Loucy (cell line): ENCODE measurements at regions not wholly inside any gene's neighbourhood (a gene's known extent, or its start where the extent isn't known, plus 50 kb on each side); places are given as distances from the start of the nearest gene placed in this dataset.

Source experiments
- H2AFZ ChIP-seq: fragments of 200-600 bp; sonication (generic); 2 replicates; pipeline ENCODE4 v1.6.0; 2016; ENCODE audit warnings: antibody characterized with exemption, mild to moderate bottlenecking, low read length, moderate library complexity
- H3F3A ChIP-seq: fragments of 200-600 bp; 2 replicates; pipeline ENCODE4 v1.6.0; 2016; ENCODE audit warnings: antibody characterized with exemption, low read depth, mild to moderate bottlenecking
- H3K27me3 ChIP-seq: fragments of 200-600 bp; sonication (generic); 2 replicates; pipeline ENCODE4 v1.6.1; 2014; ENCODE audit warnings: low read length, mild to moderate bottlenecking; ENCODE audit not compliant: insufficient read depth, poor library complexity, severe bottlenecking
- H3K36me3 ChIP-seq: fragments of 200-600 bp; sonication (generic); 2 replicates; pipeline ENCODE4 v1.6.1; 2016; ENCODE audit warnings: low read length; ENCODE audit not compliant: insufficient read depth
- H3K4me1 ChIP-seq: fragments of 200-600 bp; sonication (generic); 2 replicates; pipeline ENCODE4 v1.5.1; 2014; ENCODE audit warnings: low read length, mild to moderate bottlenecking; ENCODE audit not compliant: insufficient read depth, poor library complexity, severe bottlenecking
- H3K4me2 ChIP-seq: fragments of 200-600 bp; sonication (generic); 2 replicates; pipeline ENCODE4 v1.6.0; 2014; ENCODE audit warnings: antibody characterized with exemption, low read length, low read depth, mild to moderate bottlenecking; ENCODE audit not compliant: poor library complexity, severe bottlenecking
- H3K4me3 ChIP-seq: fragments of 200-600 bp; sonication (generic); 2 replicates; pipeline ENCODE4 v1.5.1; 2014; ENCODE audit warnings: low read length, mild to moderate bottlenecking, mixed read lengths; ENCODE audit not compliant: poor library complexity, severe bottlenecking
- H3K79me2 ChIP-seq: fragments of 200-600 bp; sonication (generic); 2 replicates; pipeline ENCODE4 v1.6.1; 2014; ENCODE audit warnings: low read length; ENCODE audit not compliant: insufficient read depth
- H3K9ac ChIP-seq: fragments of 200-600 bp; sonication (generic); 2 replicates; pipeline ENCODE4 v1.6.0; 2014; ENCODE audit warnings: mild to moderate bottlenecking, low read depth, low read length, moderate library complexity; ENCODE audit not compliant: poor library complexity, severe bottlenecking
- H3K9me2 ChIP-seq: fragments of 200-600 bp; sonication (generic); replicated peaks from 2 replicates; pipeline ENCODE4 v1.6.1; 2016; ENCODE audit warnings: low read depth, low read length, mixed read lengths
- H3K9me3 ChIP-seq: fragments of 200-600 bp; sonication (generic); 2 replicates; pipeline ENCODE4 v1.6.1; 2014; ENCODE audit warnings: mild to moderate bottlenecking, antibody characterized with exemption, low read length, low read depth; ENCODE audit not compliant: insufficient read depth
- H4K20me1 ChIP-seq: fragments of 200-600 bp; sonication (generic); 2 replicates; pipeline ENCODE4 v1.6.0; 2014; ENCODE audit warnings: antibody characterized with exemption, low read length, mild to moderate bottlenecking; ENCODE audit not compliant: insufficient read depth, poor library complexity, severe bottlenecking
- CTCF ChIP-seq: fragments of 200-600 bp; sonication (generic); conservative IDR thresholded peaks from 2 replicates; pipeline ENCODE4 v1.5.1; 2014; ENCODE audit warnings: mild to moderate bottlenecking, antibody characterized with exemption, low read length
- EZH2phosphoT487 ChIP-seq: fragments of 200-600 bp; IDR thresholded peaks from 2 replicates; pipeline ENCODE4 v1.6.1; 2018; ENCODE audit warnings: antibody characterized with exemption, mild to moderate bottlenecking, moderate library complexity, borderline replicate concordance

- no peaks in the 10 kb centered on the region for H3K79me2 ChIP-seq
- H3K4me3 ChIP-seq, result no peak overlapping the region
- H3K27me3 ChIP-seq, result no peaks in the 10 kb centered on the region
- H2AFZ ChIP-seq, result no peak overlapping the region
- no peaks in the 10 kb centered on the region for H3K36me3 ChIP-seq
- no peak overlapping the region for H3K9ac ChIP-seq
- H3K9me2 ChIP-seq, result no peaks in the 10 kb centered on the region
- H3K9me3 ChIP-seq, result 0 out of 2 replicates have a peak, but pooled peaks cover 3% of the 10 kb centered on the region
- no peak overlapping the region for H3K4me2 ChIP-seq
- no peaks in the 10 kb centered on the region for H4K20me1 ChIP-seq
- H3K4me1 ChIP-seq, result no peaks in the 10 kb centered on the region
- no peak for TF ChIP-seq CTCF
- no peak for TF ChIP-seq EZH2phosphoT487
- no peaks in the 10 kb centered on the region for H3F3A ChIP-seq
Observed at GRCh38 chr5:120954255-120954654, 490.2 kb downstream of the PRR16 start.

GRCh38 chr5:120955795-120956194 is 491.7 kb downstream of the PRR16 start:
- Histone ChIP-seq H3K9me3 (0 out of 2 replicates have a peak, but pooled peaks cover 3% of the 10 kb centered on the region), H3F3A (no peaks in the 10 kb centered on the region), H4K20me1 (no peaks in the 10 kb centered on the region), H3K27me3 (no peaks in the 10 kb centered on the region), H3K9me2 (no peaks in the 10 kb centered on the region), H2AFZ (no peak overlapping the region), H3K4me1 (no peaks in the 10 kb centered on the region), H3K9ac (no peak overlapping the region), H3K36me3 (no peaks in the 10 kb centered on the region), H3K4me3 (no peak overlapping the region), H3K79me2 (no peaks in the 10 kb centered on the region), H3K4me2 (no peak overlapping the region)
- no peak for TF ChIP-seq CTCF
- TF ChIP-seq EZH2phosphoT487, result no peak

GRCh38 chr5:120958877-120959485 is 494.9 kb downstream of the PRR16 start:
- Histone ChIP-seq H3K9ac (no peak overlapping the region), H3K4me2 (no peak overlapping the region), H3F3A (no peaks in the 10 kb centered on the region), H3K27me3 (no peaks in the 10 kb centered on the region), H3K9me2 (no peaks in the 10 kb centered on the region), H3K4me3 (no peak overlapping the region), H3K36me3 (no peaks in the 10 kb centered on the region), H3K4me1 (no peaks in the 10 kb centered on the region), H4K20me1 (no peaks in the 10 kb centered on the region), H2AFZ (no peak overlapping the region), H3K9me3 (no peaks in the 10 kb centered on the region), H3K79me2 (no peaks in the 10 kb centered on the region)
- TF ChIP-seq CTCF (no peak), EZH2phosphoT487 (no peak)
